ENCODE measurements at regions not wholly inside any gene's neighbourhood (a gene's known extent, or its start where the extent isn't known, plus 50 kb on each side); places are given as distances from the start of the nearest gene placed in this dataset.

GRCh38 chr15:77826006-77826695 lies 193.4 kb upstream of the LINGO1 start:
- DNase-seq: peak; percentile 59
- 79 to 88% (median 80%) methylated on average over 8 to 11 of the region's 11 CpGs for WGBS, 5 donors
- Histone ChIP-seq H3K9me3 (no peaks in the 10 kb centered on the region), H3K36me3 (no peaks in the 10 kb centered on the region), H3K27ac (no peak overlapping the region), H3K4me1 (peaks cover 0 to 5% (median 0%) of the 10 kb centered on the region in 6 donors), H3K27me3 (replicated peaks in 1 of 7) (peaks cover 0 to 31% (median 9%) of the 10 kb centered on the region in 7 donors), H3K4me3 (no peak overlapping the region)
- intact Hi-C loops (cut with DNase I; ENCODE audit: low total_unique reads): loop anchor here (10.0 kb wide), 1 partner anchor 191 kb away; the partner anchor contains the start of gene LINGO1
- TF ChIP-seq POLR2AphosphoS5 (IDR thresholded peaks at IDR 0.05): no peak
- TF ChIP-seq POLR2A (IDR thresholded peaks at IDR 0.05): no peak
- no peak for TF ChIP-seq CTCF (IDR thresholded peaks at IDR 0.05 in 8 of 11, conservative IDR thresholded peaks at IDR 0.05 in 3 of 11)

- no peak overlapping the region for H3K27ac ChIP-seq
- no peaks in the 10 kb centered on the region for H3K9me3 ChIP-seq
- WGBS, 5 donors: 80 to 96% (median 92%) methylated on average over 7 of the region's 7 CpGs
- peaks cover 0 to 8% (median 1%) of the 10 kb centered on the region in 6 donors for H3K4me1 ChIP-seq
- intact Hi-C loops (cut with DNase I; ENCODE audit: low total_unique reads): loop anchor here (10.0 kb wide), 1 partner anchor 191 kb away; the partner anchor contains the start of gene LINGO1
- H3K4me3 ChIP-seq: no peak overlapping the region
- TF ChIP-seq CTCF (IDR thresholded peaks at IDR 0.05 in 8 of 11, conservative IDR thresholded peaks at IDR 0.05 in 3 of 11): no peak
- no peak for TF ChIP-seq POLR2A (IDR thresholded peaks at IDR 0.05)
- no peak for TF ChIP-seq POLR2AphosphoS5 (IDR thresholded peaks at IDR 0.05)
- peaks cover 0 to 37% (median 15%) of the 10 kb centered on the region in 7 donors for H3K27me3 ChIP-seq (replicated peaks in 1 of 7)
- peak; percentile 48 for DNase-seq
- no peaks in the 10 kb centered on the region for H3K36me3 ChIP-seq
Observed at GRCh38 chr15:77825546-77825945, 192.8 kb upstream of the LINGO1 start.

GRCh38 chr15:77825252-77825542 lies 192.5 kb upstream of the LINGO1 start:
- intact Hi-C loops (cut with DNase I; ENCODE audit: low total_unique reads): loop anchor here (10.0 kb wide), 1 partner anchor 190 kb away; the partner anchor contains the start of gene LINGO1
- DNase-seq: peak; percentile 46
- Histone ChIP-seq H3K9me3 (no peaks in the 10 kb centered on the region), H3K36me3 (no peaks in the 10 kb centered on the region), H3K4me1 (peaks cover 0 to 10% (median 4%) of the 10 kb centered on the region in 6 donors), H3K27me3 (replicated peaks in 1 of 7) (peaks cover 0 to 40% (median 19%) of the 10 kb centered on the region in 7 donors), H3K27ac (no peak overlapping the region), H3K4me3 (no peak overlapping the region)
- 63 to 89% (median 79%) methylated on average over 3 of the region's 3 CpGs for WGBS, 5 donors
- TF ChIP-seq POLR2AphosphoS5 (IDR thresholded peaks at IDR 0.05) (no peak), POLR2A (IDR thresholded peaks at IDR 0.05) (no peak), CTCF (IDR thresholded peaks at IDR 0.05 in 8 of 11, conservative IDR thresholded peaks at IDR 0.05 in 3 of 11) (no peak)
